ENCODE measurements at regions not wholly inside any gene's neighbourhood (a gene's known extent, or its start where the extent isn't known, plus 50 kb on each side); places are given as distances from the start of the nearest gene placed in this dataset.

DNA sequence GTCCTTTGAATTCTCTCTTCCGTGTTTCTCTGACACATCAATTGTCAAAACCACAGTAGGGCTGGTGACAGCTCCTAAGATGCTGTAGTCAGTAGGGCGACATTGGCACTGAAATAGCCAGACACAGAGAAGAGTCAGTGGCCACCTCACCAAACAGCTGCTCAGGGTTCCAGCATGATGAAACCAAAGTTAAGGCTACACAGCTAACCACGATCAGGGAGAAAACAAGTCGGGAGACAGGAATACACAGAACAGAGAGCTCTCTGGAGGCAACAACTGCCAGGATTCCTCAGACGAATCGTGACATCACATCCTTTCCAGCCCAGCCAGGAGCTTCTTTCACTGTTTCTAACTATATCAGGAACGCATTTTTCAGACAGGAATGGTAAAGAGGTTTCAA, 922.2 kb downstream of the SORCS1 start:
- Histone ChIP-seq H3K4me3 (ENCODE audit: low read depth, low read length) (no peak overlapping the region), H3K36me3 (ENCODE audit: control insufficient read depth, insufficient read depth, low read length) (no peaks in the 10 kb centered on the region), H3K27me3 (ENCODE audit: control insufficient read depth, insufficient read depth, low read length) (no peaks in the 10 kb centered on the region)
- ChIA-PET CTCF (no interaction called here), POLR2A (no interaction called here)
- no peak for DNase-seq (ENCODE audit: low read depth)
- TF ChIP-seq, protein P1, sequence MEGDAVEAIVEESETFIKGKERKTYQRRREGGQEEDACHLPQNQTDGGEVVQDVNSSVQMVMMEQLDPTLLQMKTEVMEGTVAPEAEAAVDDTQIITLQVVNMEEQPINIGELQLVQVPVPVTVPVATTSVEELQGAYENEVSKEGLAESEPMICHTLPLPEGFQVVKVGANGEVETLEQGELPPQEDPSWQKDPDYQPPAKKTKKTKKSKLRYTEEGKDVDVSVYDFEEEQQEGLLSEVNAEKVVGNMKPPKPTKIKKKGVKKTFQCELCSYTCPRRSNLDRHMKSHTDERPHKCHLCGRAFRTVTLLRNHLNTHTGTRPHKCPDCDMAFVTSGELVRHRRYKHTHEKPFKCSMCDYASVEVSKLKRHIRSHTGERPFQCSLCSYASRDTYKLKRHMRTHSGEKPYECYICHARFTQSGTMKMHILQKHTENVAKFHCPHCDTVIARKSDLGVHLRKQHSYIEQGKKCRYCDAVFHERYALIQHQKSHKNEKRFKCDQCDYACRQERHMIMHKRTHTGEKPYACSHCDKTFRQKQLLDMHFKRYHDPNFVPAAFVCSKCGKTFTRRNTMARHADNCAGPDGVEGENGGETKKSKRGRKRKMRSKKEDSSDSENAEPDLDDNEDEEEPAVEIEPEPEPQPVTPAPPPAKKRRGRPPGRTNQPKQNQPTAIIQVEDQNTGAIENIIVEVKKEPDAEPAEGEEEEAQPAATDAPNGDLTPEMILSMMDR (IDR thresholded peaks at IDR 0.05; ENCODE audit: insufficient read depth, low read depth, low read length), result no peak

DNA sequence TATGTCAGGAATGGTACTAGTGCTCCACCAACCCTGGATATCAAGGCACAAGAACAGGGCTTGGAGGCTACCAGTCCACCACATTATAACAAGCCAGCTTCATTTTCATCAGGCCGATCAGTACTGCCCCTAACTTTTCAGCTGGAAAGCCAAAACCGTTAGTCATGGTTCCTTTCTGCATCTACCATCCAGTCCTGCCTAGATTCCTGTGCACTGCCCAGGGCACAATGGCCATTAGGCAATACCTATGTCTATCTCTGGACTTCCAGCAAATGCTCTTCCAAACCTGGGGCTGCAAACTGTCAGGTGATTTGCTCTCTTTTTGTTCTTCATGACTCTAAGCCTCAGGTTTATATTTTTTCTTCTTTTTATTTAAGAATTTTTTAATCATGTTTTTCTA, 937.7 kb downstream of the SORCS1 start:
- ChIA-PET CTCF (no interaction called here), POLR2A (no interaction called here)
- Histone ChIP-seq H3K36me3 (ENCODE audit: control insufficient read depth, insufficient read depth, low read length) (no peaks in the 10 kb centered on the region), H3K4me3 (ENCODE audit: low read depth, low read length) (no peak overlapping the region), H3K27me3 (ENCODE audit: control insufficient read depth, insufficient read depth, low read length) (no peaks in the 10 kb centered on the region)
- TF ChIP-seq, protein P1 (IDR thresholded peaks at IDR 0.05; ENCODE audit: insufficient read depth, low read depth, low read length), result no peak
- DNase-seq (ENCODE audit: low read depth), result no peak

DNA sequence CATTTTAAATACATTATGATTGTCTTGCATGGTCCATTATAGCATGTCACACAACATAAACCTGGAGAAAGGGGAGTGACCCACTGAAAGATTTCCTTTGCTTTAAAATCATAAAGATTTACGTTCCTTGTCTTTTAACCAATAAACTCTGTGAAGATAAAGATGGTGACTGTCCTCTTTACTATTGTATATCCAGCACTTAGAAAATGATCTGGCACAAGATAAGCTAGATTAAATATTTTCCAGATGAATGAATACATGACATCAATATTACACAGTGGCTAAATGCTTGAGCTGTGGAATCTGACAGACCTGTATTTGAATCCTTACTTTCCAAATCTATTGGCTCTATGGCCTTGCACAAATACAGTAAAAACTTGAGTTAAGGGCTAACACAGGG, 938.4 kb downstream of the SORCS1 start:
- TF ChIP-seq, protein P1 (IDR thresholded peaks at IDR 0.05; ENCODE audit: insufficient read depth, low read depth, low read length), result no peak
- POLR2A ChIA-PET, result no interaction called here
- CTCF ChIA-PET, result no interaction called here

DNA sequence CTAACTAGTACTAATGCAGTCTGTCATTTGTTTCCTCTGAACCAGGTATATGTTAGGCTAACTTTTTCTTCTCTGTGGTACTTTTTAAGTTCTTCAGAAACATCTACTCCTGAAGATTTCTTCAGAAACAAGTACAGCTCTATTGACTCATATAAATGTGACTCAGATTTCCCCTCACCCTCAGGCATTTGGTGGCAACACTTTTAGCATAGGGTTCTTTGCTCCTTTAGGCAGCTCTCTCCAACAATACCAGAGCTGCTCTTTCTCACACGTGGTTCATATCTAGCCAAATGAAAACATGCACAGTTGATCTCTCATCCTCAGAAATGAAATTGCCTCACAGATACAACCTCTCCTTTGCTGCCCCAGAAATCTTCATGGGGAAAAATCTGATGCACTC, 939.8 kb downstream of the SORCS1 start:
- no peak overlapping the region for H3K4me3 ChIP-seq (ENCODE audit: low read depth, low read length)
- DNase-seq (ENCODE audit: low read depth), result peak; percentile 9
- H3K36me3 ChIP-seq (ENCODE audit: control insufficient read depth, insufficient read depth, low read length), result no peaks in the 10 kb centered on the region
- CTCF ChIA-PET, result no interaction called here
- H3K27me3 ChIP-seq (ENCODE audit: control insufficient read depth, insufficient read depth, low read length), result no peaks in the 10 kb centered on the region
- TF ChIP-seq, protein P1 (IDR thresholded peaks at IDR 0.05; ENCODE audit: insufficient read depth, low read depth, low read length), result no peak
- POLR2A ChIA-PET, result no interaction called here

More for the DNA sequence above, 938.4 kb downstream of the SORCS1 start:
- DNase-seq (ENCODE audit: low read depth), result no peak
- Histone ChIP-seq H3K36me3 (ENCODE audit: control insufficient read depth, insufficient read depth, low read length) (no peaks in the 10 kb centered on the region), H3K27me3 (ENCODE audit: control insufficient read depth, insufficient read depth, low read length) (no peaks in the 10 kb centered on the region), H3K4me3 (ENCODE audit: low read depth, low read length) (no peak overlapping the region)

DNA sequence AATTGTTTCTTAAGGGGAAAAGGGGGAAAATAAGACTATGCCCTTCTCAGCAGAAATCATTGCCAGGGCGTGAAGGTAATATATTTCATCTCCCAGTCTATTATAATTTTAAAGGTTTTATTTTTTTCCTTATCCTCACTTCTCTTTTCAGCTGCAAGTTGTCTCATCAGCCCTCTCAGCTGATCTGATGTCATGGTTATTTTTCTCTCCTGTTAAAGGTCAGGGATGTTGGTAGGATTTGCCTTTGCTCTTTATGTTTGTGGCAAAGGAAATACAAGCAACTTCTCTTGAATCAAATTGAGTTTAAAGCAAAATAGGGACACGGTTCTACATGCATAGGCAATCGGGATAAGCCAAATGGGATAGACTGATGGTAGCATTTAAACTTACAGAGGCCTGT, 946.9 kb downstream of the SORCS1 start:
- ChIA-PET CTCF (no interaction called here), POLR2A (no interaction called here)
- TF ChIP-seq, protein P1 (IDR thresholded peaks at IDR 0.05; ENCODE audit: insufficient read depth, low read depth, low read length), result no peak
- Histone ChIP-seq H3K36me3 (ENCODE audit: control insufficient read depth, insufficient read depth, low read length) (no peaks in the 10 kb centered on the region), H3K27me3 (ENCODE audit: control insufficient read depth, insufficient read depth, low read length) (no peaks in the 10 kb centered on the region), H3K4me3 (ENCODE audit: low read depth, low read length) (no peak overlapping the region)
- DNase-seq (ENCODE audit: low read depth), result no peak
